Activated B cell treated with CpG ODN at 0.5 μM for 24 hours (primary cell): ENCODE measurements at regions not wholly inside any gene's neighbourhood (a gene's known extent, or its start where the extent isn't known, plus 50 kb on each side); places are given as distances from the start of the nearest gene placed in this dataset.

Experiments used
- ATAC-seq: fragments of 200-7000 bp; cut with Tn5 transposase; one replicate; pipeline ENCODE4 v1.10.0; 2021; ENCODE audit warnings: low read depth, mild to moderate bottlenecking, moderate library complexity
- CTCF ChIA-PET: fragments of 350-600 bp; sonication (Branson Sonifier 250); formaldehyde crosslinking; loops from one replicate; lab custom pipeline; 2021; ENCODE audit warnings: antibody characterized with exemption; lab: Charles Lee
- POLR2A ChIA-PET: fragments of 350-600 bp; sonication (Branson Sonifier 250); formaldehyde crosslinking; loops from one replicate; lab custom pipeline; 2021; ENCODE audit warnings: antibody characterized with exemption; lab: Charles Lee
- DNase-seq: peaks from one replicate; pipeline ENCODE4 v3.0.0; 2022
- H3K27ac Mint-ChIP-seq: one replicate; pipeline ENCODE4 v1.8.0; 2020; ENCODE audit warnings: mixed read lengths
- H3K27me3 Mint-ChIP-seq: one replicate; pipeline ENCODE4 v1.8.0; 2021; ENCODE audit warnings: mixed read lengths
- H3K36me3 Mint-ChIP-seq: one replicate; pipeline ENCODE4 v1.8.0; 2021; ENCODE audit warnings: low read depth, mixed read lengths
- H3K4me1 Mint-ChIP-seq: one replicate; pipeline ENCODE4 v1.8.0; 2021; ENCODE audit warnings: mixed read lengths
- H3K4me3 Mint-ChIP-seq: one replicate; pipeline ENCODE4 v1.8.0; 2020; ENCODE audit warnings: mild to moderate bottlenecking, mixed read lengths
- H3K9me3 Mint-ChIP-seq: one replicate; pipeline ENCODE4 v1.8.0; 2020; ENCODE audit warnings: mixed read lengths
- CTCF ChIP-seq: fragments of 200-600 bp; IDR thresholded peaks from one replicate; pipeline ENCODE4 v1.8.0; 2022; ENCODE audit warnings: antibody characterized with exemption, mild to moderate bottlenecking
- intact Hi-C: fragments of 100-400 bp; cut with micrococcal nuclease; formaldehyde crosslinking; loops from one replicate; pipeline ENCODE4 v1.15.1; 2024

GRCh38 chr11:15896026-15896425 lies 460.3 kb downstream of the SOX6 start:
- H3K4me3 Mint-ChIP-seq: no peak overlapping the region
- ATAC-seq: no peak
- TF ChIP-seq CTCF: no peak

GRCh38 chr11:15896530-15896929 lies 459.8 kb downstream of the SOX6 start:
- ATAC-seq (no peak), DNase-seq (no peak)
- H3K4me1 Mint-ChIP-seq: no peaks in the 10 kb centered on the region
- intact Hi-C loops: no loop called here
- no peaks in the 10 kb centered on the region for H3K9me3 Mint-ChIP-seq
- ChIA-PET CTCF (no interaction called here), POLR2A (no interaction called here)
- H3K4me3 Mint-ChIP-seq: no peak overlapping the region
- no peak overlapping the region for H3K27ac Mint-ChIP-seq
- H3K36me3 Mint-ChIP-seq: no peaks in the 10 kb centered on the region
- no peak for TF ChIP-seq CTCF
- no peaks in the 10 kb centered on the region for H3K27me3 Mint-ChIP-seq

More at GRCh38 chr11:15896026-15896425, 460.3 kb downstream of the SOX6 start:
- ChIA-PET CTCF (no interaction called here), POLR2A (no interaction called here)
- DNase-seq: no peak
- Mint-ChIP-seq H3K27me3 (no peaks in the 10 kb centered on the region), H3K9me3 (no peaks in the 10 kb centered on the region), H3K4me1 (no peaks in the 10 kb centered on the region), H3K36me3 (no peaks in the 10 kb centered on the region), H3K27ac (no peak overlapping the region)
- intact Hi-C loops: no loop called here

GRCh38 chr11:15897211-15897960 lies 459.0 kb downstream of the SOX6 start:
- Mint-ChIP-seq H3K4me1 (no peaks in the 10 kb centered on the region), H3K9me3 (no peaks in the 10 kb centered on the region), H3K36me3 (no peaks in the 10 kb centered on the region), H3K4me3 (no peak overlapping the region), H3K27ac (no peak overlapping the region), H3K27me3 (no peaks in the 10 kb centered on the region)
- ChIA-PET POLR2A (no interaction called here), CTCF (no interaction called here)
- intact Hi-C loops: no loop called here
- no peak for TF ChIP-seq CTCF
- no peak for DNase-seq
- ATAC-seq: no peak

GRCh38 chr11:15901054-15901453 lies 455.3 kb downstream of the SOX6 start:
- H3K4me3 Mint-ChIP-seq: no peak overlapping the region
- intact Hi-C loops: no loop called here
- DNase-seq (no peak), ATAC-seq (no peak)
- H3K36me3 Mint-ChIP-seq: no peaks in the 10 kb centered on the region
- no peaks in the 10 kb centered on the region for H3K27me3 Mint-ChIP-seq
- TF ChIP-seq CTCF: no peak
- ChIA-PET POLR2A (no interaction called here), CTCF (no interaction called here)
- H3K4me1 Mint-ChIP-seq: no peaks in the 10 kb centered on the region
- no peak overlapping the region for H3K27ac Mint-ChIP-seq
- no peaks in the 10 kb centered on the region for H3K9me3 Mint-ChIP-seq

- H3K4me1 Mint-ChIP-seq: no peaks in the 10 kb centered on the region
- no peak for TF ChIP-seq CTCF
- H3K27me3 Mint-ChIP-seq: no peaks in the 10 kb centered on the region
- CTCF ChIA-PET: no interaction called here
- no peaks in the 10 kb centered on the region for H3K36me3 Mint-ChIP-seq
- POLR2A ChIA-PET: no interaction called here
- intact Hi-C loops: no loop called here
- H3K9me3 Mint-ChIP-seq: no peaks in the 10 kb centered on the region
- ATAC-seq (no peak), DNase-seq (no peak)
- H3K27ac Mint-ChIP-seq: no peak overlapping the region
- no peak overlapping the region for H3K4me3 Mint-ChIP-seq
Observed at GRCh38 chr11:15901790-15902189, 454.6 kb downstream of the SOX6 start.
